NCI-H774 (cell line): ENCODE measurements at regions not wholly inside any gene's neighbourhood (a gene's known extent, or its start where the extent isn't known, plus 50 kb on each side); places are given as distances from the start of the nearest gene placed in this dataset.
"Not testable (repeated sequence)": the region's sequence is repeated elsewhere in the genome, so short reads cannot be mapped to it uniquely, and the experiment has no call there.

Experiments
- DNase-seq: peaks from one replicate; lab custom pipeline; 2025; lab: John Stamatoyannopoulos, UW

DNA sequence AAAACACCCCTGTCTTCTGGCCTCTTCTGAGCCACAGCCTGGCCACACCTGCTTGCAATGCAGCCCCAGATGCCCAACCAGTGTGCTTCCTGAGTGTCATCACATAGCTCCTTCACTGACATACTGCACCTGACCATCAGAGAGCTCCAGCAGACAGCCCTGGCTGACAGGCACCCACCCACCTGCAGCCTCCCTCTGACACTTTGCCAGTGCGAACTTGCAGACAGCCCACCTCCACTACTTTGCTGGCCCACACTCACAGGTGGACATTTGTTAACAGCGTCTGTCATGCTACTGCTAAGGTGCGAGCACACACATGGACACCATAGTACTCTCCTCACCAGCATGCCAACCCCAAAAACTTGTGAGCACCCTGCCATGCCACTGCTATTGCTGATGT, 740.1 kb downstream of the DNAJB9 start:
- DNase-seq: no peak

DNA sequence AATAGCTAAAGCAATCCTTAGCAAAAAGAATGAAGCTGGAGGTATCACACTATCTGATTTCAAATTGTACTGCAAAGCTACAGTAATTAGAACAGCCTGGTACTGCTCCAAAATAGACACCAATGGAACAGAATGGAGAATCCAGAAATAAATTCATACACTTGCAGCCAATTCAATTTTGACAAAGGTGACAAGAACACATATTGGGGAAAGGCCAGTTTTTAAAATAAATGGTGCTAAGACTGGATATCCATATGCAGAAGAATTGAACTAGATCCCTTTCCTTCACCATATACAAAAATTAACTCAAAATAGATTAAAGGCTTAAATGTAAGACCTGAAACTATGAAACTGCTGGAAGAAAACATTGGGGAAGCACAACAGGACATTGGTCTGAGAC, 748.5 kb downstream of the DNAJB9 start:
- no peak for DNase-seq

DNA sequence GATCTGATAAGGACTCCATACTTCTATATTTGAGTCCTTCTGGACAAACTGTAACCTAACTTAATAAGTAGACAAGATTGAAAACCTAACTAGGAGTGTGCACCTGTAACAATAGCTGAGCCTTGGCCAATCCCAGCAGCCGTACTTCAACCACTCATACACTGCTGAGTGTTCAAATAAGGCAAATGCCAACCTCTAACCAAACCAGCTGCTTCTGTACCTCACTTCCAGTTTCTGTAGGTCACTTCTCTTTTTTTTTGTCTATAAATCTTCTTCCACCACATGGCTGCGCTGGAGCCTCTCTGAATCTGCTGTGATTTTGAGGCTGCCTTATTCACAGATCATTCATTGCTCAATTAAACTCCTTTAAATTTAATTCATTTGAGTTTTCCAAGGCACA, 753.2 kb downstream of the DNAJB9 start:
- no peak for DNase-seq

DNA sequence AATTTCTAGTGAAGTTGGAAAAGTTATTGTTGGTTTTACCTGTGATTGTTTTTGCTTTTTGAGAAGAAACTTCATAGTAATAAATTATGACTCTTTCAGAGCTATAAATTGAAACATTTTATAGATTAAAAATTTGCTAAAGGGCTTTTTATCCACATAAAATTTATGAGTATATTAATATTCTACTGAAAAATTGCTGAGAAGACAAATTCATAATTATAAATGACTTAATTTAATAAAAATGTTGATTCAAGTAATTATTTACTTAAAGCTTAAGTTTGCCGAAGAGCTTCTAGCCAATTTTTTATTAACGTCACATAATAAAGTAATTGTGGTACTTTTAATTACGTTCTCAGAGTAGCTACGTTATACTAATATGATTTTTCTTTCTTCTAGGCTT, 761.7 kb downstream of the DNAJB9 start:
- DNase-seq: no peak

DNA sequence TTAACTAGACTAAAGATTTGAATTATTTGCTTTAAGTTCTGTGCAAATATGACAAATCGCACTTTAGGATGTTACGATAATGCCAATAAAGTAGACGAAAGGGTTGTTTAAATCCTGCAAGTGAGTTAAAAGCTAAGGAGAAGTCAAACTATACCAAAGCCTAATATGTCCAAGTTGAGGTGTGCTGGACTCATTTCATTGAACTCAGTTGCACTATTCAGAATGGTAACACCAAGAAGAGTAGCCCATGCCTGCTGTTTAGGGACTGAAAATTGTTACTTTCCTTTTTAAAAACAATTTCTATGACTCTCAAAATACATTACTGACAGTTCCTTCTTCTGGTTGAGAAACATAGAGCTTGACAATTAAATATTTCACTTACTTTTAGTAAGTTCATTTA, 766.3 kb downstream of the DNAJB9 start:
- DNase-seq: no peak

DNA sequence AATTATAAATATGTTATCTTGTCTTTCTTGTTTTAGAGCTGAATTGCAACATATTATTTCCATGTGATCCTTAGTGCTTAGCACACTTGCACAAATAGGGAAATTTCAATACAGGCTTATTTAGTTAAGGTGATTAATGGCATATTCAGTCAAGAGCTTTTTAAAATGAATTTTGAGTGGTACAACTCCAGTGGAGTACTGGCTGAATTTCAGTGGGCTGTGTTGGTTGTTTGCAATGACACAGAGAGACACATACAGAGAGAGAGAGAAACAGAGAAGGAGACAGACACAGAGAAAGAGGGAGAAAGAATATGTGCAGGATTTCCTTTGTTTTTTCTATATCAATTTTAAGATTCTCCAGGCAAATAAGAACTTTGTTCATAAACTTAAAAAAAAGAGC, 766.9 kb downstream of the DNAJB9 start:
- no peak for DNase-seq

DNA sequence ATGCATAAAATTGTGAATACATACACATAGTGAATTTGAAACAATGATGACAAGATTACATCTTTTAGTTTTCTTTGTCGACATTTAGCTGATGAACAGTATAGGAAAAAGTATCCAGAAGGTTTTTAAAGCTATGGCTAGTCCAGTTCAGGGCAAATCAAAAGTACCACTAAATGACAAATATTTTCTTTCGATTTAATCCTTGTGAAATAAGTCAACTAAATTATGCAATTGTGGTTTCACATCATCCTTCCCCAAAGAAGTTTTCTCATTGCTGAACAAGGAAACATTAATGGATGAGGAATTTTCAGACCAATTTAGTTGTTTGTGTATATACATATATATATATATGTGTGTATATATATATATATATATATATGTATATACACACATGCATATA, 774.0 kb downstream of the DNAJB9 start:
- no peak for DNase-seq

DNA sequence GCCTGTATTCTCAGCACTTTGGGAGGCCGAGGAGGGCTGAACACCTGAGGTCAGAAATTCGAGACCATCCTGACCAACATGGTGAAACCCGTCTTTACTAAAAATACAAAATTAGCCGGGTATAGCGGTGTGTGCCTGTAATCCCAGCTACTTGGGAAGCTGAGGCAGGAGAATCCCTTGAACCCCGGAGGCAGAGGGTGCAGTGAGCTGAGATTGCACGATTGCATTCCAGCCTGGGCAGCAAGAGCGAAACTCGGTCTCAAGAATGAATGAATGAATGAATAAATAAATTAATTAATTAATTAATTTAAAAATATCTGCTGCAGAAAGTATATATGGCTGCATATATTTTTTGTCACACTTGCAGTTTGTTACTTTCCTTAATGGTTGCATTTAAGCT, 781.8 kb downstream of the DNAJB9 start:
- no peak for DNase-seq

DNA sequence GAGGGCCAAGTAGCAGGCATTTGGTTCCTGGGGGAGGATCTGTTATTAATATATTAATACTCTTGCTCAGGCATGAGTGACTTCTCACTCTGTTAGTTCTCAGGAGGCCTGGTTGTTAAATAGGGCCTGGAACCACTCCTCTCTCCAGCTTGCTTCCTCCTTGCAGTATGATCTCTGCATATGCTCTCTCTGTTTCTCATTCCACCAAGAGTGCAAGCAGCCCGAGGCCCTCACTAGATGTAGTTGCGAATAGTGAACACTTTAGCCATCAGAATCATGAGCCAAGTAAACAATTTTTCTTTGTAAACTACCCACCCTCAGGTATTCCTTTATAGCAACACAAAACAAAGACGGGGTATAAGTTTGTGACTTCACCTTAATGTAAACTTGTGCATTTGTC, 784.3 kb downstream of the DNAJB9 start:
- DNase-seq: no peak

DNA sequence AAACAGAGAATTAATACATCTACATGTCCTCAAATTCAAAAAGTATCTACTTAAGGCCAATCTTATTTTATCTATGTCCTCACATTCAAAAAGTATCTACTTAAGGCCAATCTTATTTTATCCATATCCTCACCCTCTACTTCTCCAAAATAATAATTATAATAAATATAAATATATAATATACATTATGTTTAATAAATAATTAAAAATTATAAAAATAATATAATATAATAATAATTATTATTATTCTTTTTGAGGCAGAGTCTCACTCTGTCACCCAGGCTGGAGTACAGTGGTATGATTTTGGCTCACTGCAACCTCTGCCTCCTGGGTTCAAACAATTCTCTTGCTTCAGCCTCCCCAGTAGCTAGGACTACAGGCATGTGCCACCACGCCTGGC, 784.9 kb downstream of the DNAJB9 start:
- DNase-seq: no peak

DNA sequence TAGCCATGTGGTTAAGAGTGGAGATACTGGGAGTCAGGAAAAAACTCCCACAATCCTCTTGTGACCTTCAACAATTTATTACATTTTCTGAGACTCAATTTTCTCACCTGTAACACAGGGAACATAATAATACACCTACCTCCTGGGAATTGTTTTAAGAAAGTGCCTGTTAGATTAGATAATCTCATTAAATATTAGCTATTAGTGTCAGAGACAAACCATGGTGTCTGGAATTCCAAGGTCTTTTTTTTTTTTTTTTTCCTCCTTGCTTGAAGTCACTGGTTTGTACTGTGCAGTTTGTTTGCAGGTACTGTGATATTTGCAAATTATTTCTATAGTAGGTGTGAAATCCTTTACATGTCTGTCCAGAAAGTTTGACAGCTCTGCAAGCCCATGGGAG, 806.1 kb downstream of the DNAJB9 start:
- DNase-seq: no peak

DNA sequence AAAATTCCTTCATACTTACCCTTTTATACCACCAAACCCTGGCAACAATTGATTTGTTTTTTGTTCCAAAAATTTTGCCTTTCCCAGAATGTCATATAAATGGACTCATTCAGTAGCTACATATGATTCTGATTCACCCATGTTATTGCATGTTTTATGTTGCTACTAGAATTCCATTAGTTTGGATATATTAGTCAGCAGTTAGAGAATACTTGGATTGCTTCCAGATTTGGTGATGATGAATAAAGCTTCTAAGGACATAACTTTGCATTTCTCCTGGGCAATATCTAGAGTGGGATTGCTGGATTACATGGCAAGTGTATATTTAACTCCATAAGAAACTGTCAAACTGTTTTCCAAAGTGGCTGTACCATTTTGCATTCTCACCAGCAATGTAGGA, 806.9 kb downstream of the DNAJB9 start:
- DNase-seq: no peak

DNA sequence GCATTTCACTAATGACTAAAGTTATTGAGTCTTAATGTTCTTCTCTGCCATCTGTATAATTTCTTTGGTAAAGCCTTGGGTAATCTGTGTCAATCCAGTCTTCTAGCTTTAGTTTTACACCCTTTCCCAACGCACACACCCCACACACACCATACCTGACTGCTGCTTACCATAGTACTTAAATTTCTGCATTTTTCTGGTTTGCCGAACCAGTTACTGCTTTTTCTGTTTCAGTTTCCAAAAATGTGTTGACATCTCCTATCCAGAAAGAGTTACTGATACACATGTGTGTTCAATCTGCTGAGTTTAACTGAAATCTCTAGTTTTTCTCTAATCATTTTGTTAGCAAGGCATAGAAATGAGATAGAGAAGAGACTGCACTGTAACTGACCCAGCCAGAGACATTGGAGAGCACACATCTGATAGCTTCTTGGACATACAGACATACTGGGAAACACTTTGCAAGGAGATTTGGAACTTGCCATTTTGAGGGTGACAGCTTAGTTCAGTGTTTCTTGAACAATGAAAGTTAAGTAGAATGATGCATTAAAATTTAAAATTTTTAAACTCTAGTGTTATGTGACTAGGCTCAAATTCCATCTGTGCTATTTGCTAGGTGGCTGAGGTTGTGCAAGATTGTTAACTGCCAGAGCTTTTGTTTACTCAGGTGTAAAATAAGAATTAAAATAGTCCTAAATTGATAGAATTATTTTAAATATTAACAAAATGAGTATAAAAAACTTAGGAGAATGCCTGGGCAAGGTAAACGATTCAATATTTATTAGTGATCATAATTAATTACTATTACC, 807.6 kb downstream of the DNAJB9 start:
- DNase-seq: no peak

DNA sequence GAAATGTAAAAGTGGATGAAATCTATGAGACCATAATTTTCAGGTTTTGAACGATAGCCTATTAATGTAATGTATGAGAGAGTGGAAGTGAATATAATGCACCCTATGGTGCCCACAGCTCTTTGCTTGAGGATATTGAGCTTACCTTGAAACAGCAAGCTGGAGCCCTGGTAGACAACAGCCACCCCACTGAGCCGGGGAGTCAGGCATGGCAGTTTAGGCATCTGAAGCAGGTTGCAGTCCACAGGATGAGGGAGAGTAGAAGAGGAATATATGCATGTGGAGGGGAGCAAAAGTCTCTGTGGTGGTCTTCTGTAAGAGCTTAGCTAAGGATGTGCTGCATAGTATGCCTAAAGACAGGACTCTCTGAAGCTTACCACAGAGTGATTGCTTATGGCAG, 817.3 kb downstream of the DNAJB9 start:
- DNase-seq: no peak

DNA sequence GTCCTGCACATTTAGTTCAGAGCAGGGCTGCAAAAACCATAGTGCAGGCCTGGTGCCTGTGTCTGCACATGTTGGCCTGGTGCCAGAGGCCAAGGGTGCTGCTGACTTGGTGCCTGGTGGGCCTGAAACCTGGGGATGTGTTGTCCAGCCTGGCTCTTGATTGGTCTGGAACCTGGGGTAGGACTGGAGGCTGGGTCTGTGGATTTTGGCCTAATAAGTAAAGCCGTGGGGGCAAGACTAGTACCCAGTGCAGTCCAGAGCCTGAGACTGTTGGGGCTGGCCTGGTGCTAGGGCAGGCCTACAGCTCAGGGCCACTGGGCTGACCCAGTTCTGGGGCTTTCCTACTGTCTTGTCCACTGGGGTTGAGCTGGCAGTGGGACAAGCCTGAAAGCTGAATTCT, 817.9 kb downstream of the DNAJB9 start:
- DNase-seq: no peak

DNA sequence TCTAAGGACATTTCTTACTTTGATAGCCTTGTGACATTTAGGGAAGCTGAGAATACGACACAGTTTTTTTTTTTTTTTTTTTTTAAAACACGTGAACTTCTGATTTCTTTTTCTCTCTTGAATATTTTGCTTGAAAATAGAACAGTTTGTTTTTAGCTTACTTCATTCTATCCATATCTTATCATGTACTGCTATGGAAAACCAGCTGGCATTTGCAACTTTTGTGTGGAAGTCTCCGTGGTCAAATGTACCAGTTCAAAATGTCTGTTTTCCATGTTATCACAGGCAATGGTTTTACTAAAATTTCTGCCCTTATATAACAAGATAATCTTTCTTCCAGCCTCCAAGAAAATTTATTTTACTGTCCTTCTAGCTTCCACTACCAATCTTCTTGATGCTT, 821.6 kb downstream of the DNAJB9 start:
- no peak for DNase-seq

DNA sequence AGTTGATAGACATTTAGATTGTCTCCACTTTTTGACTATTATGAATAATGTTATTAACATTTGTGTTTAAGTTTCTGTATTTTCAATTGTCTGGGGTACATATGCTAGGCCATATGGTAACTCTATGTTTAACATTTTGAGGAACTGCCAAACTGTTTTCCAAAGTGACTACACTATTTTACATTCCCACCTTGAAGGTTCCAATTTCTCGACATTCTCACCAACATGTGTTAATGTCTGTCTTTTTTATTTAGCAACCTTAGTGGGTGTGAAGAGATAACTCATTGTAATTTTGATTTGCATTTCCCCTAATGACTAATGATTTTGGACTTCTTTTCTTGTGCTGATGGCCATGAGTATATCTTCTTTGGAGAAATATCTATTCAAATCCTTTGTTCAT, 832.4 kb downstream of the DNAJB9 start:
- DNase-seq: no peak

DNA sequence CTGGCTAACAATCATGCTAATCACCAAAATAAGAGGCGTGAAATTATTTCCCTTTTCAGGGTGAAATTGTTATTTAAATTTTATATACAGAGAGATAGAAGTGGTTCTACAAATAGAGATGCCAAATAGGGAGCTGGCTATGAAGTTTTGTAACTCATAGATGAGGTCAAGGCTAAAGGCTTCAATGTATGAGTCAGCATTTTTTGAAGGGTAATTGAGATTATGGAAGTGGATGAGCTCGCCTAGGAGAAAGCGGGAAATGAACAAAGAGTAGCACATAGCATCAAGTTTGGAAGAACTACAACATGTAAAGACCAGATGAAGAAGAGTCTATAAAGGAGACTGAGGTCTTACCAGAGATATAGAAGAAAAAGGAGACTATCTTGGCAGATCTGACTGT, 838.1 kb downstream of the DNAJB9 start:
- DNase-seq: no peak

DNA sequence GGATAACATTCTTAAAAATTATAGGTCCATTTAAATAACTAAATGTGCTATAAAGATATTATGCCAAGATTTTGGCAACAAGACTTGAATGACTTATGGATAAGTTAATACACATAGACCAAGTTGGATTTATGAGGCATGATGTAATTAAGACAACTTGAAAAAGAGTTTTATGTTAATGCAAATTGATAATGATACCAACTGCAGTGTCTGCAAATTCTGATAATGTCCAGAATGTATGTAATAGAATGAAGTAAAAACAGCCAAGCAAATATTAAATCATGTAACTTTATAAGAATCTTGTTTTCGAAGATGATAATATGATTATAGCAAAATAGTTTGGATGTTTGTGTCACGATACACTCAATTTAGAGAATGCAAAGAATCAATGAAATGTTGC, 868.3 kb downstream of the DNAJB9 start:
- no peak for DNase-seq

DNA sequence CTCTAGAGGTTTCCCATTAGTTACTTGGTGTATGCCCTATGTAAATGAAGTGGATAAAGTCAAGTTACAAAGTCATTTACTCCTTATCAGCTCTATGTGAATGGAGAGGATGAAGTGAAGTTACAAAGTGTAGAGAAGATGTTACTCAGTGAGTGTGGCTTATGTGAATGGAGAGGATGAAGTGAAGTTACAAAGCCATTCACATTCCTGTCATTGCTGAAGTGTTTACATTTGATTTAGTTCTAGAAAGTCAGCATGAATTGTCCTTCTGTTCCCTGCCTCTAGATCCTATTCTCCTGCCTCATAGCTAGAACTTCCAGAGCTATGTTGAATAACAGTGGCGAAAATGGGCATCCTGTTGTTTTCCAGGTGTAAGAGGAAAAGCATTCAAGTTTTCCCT, 880.1 kb downstream of the DNAJB9 start:
- DNase-seq: no peak

DNA sequence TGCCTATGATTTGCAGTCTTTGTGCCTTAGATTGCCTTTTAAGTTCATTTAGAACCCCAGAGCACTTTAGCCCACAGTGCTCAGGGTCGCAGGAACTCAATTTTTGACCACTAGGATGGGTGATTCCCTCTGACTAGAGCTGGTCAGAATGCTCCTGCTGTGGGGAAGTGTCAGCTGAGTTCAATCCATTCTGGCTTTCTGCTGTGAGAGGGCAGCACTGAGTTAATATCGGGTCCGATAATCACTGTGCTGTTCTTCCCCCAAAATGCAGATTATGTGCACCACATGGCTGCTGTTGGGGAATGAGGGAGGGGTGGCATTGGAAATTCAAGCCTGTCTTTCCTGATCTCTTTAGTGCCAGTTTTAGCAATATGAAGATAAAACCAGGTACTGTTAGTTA, 886.4 kb downstream of the DNAJB9 start:
- no peak for DNase-seq

DNA sequence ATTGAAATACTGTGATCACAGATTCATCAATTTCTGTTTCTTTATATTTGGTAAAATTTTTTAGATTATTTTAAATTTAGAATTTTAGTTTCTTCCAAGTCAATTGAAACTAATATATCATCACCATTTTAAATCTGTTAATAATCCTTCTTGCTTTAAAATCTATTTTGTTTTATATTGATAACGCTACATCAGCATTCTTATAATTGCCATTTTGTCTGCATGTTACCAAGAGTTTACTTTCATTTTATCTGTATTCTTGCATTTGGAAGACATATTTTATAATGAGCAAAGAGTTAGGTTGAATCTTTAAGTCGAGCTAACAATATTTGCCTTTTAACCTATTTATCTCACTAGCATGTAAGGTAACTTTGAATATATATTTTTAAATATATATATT, 890.6 kb downstream of the DNAJB9 start:
- DNase-seq: no peak

DNA sequence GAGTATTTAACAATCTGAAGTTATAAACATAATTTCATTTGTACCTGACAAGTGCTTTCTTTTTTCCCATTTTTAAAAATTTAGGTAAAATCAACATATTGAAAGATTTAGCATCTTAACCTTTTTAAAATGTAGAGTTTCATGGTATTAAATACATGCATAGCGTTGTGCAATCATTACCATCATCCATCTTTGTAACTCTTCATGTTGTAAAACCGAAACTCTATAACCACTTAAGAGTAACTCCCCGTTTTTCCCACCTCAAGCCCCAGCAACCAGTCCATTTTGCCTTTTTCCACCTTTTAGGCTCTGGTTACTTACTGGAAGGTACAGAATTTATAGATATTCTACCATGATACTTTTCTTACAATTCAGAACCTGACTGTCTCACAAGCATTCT, 892.5 kb downstream of the DNAJB9 start:
- no peak for DNase-seq

DNA sequence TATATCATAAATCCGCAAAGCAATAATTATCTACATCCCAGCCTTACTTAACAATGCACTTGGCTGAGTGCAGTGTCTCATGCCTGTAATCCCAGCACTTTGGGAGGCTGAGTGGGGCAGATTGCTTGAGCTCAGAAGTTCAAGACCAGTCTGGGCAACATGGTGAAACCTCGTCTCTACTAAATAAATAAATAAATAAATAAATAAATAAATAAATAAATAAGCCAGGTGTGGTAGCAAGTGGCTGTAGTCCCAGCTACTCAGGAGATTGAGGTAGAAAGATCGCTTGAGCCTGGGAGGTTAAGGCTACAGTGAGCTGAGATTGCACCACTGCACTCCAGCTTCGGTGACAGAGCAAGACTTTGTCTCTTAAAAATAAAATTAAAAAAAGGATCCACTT, 898.1 kb downstream of the DNAJB9 start:
- DNase-seq: not testable (repeated sequence)

DNA sequence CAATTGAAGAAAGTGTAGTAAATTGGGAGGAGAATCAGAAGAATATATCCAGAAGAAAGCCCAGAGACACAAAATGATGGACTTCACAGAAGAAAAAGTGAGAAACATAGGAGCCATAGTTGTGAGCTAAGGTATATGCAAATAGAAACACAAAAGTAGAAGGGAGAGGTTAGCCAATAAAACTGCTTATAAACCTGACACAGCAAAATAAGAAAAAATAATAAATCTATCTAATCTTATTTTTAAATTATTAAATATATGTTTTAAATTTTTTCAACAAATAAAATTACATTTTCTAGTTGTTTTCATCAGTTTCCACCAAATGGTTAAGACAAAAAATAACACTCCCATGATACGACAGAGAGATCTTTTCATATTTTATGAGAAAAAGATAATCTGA, 903.5 kb downstream of the DNAJB9 start:
- DNase-seq: no peak
